Inflammatory macrophage treated with lipopolysaccharide for 4 hours (primary cell): ENCODE measurements at regions not wholly inside any gene's neighbourhood (a gene's known extent, or its start where the extent isn't known, plus 50 kb on each side); places are given as distances from the start of the nearest gene placed in this dataset.
"Not testable (repeated sequence)": the region's sequence is repeated elsewhere in the genome, so short reads cannot be mapped to it uniquely, and the experiment has no call there.

Source experiments
- DNase-seq: peaks from one replicate; pipeline ENCODE4 v3.0.0-alpha.2; 2020

GRCh38 chr10:16119445-16119844 is 259.1 kb upstream of the MINDY3 start:
- no peak for DNase-seq

GRCh38 chr10:16120563-16120962 is 260.3 kb upstream of the MINDY3 start:
- no peak for DNase-seq

DNA sequence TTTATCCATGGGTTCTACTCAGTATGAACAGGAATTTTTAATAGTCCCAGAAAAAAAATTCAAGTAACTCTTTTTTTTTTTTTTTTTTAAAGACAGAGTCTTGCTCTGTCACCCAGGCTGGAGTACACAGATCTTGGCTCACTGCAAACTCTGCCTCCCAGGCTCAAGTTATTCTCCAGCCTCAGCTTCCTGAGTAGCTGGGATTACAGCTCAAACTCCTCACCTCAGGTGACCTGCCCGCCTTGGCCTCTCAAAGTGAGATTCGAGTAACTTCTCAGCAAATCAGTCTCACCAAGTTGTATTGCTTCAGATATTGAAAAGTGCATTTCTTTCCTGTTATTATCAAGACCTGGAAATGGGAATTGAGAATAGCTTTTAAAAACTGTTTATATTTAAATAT is 281.2 kb upstream of the MINDY3 start:
- DNase-seq, result no peak

DNA sequence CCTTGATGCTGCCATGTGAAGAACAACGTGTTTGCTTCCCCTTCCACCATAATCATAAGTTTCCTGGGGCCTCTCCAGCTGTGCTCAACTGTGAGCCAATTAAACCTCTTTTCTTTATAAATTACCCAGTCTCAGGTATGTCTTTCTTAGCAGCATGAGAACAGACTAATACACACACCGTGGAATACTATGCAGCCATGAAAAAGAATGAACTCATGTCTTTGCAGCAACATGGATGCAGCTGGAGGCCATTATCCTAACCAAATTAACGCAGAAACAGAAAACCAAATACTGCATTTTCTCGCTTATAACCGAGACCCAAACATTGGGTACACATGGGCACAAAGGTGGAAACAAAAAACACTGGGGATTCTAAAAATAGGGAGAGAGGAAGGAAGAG is 286.7 kb upstream of the MINDY3 start:
- DNase-seq, result no peak

GRCh38 chr10:16155834-16156233 is 281.0 kb upstream of the PTER start:
- no peak for DNase-seq

- DNase-seq, result no peak
Measured at GRCh38 chr10:16156681-16157080, 280.1 kb upstream of the PTER start.

- DNase-seq, result not testable (repeated sequence)
Measured at GRCh38 chr10:16165067-16165466, 271.7 kb upstream of the PTER start.

GRCh38 chr10:16182144-16182543 is 254.7 kb upstream of the PTER start:
- DNase-seq, result no peak

DNA sequence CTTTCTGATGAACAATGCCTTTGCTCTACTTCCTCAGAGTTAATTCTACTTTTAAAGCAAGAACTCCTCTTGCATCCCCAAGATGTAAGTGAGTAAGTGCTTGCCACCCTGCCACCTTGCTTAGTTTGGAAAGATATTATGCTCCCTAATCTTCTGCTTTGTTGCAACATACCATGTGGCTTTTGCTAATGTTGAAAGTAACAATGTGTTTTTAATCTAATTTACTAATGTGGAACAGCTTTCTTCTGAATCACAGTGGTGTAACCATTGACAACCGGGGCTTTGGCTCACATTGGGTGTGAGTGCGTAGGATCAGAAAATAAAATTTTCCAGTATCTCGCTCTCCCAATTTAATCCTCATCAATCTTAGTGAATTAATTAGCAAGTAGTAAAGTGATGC is 254.1 kb upstream of the PTER start:
- no peak for DNase-seq

GRCh38 chr10:16184096-16184597 is 252.7 kb upstream of the PTER start:
- DNase-seq, result no peak

- no peak for DNase-seq
Measured at GRCh38 chr10:16184906-16185305, 251.9 kb upstream of the PTER start.

DNA sequence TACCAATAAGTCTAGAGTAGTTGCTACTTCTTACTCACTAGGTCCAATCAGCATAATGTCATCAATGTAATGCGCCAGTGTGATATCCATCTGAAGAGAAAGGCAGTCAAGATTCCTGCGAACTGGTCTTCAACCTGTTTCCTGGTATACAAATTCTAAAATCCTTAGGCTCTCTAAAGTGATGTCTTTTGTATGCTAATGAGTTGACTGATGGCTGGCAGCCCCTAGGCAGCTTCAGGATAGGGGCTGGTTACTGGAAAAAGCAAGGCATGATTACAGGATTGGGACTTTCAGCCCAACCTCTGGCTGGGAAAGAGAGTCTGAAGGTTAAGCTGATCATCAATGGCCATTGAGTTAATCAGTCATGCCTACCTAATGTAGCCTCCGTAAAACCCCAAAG is 250.2 kb upstream of the PTER start:
- DNase-seq, result no peak

GRCh38 chr10:16187161-16187560 is 249.6 kb upstream of the PTER start:
- DNase-seq, result no peak

DNA sequence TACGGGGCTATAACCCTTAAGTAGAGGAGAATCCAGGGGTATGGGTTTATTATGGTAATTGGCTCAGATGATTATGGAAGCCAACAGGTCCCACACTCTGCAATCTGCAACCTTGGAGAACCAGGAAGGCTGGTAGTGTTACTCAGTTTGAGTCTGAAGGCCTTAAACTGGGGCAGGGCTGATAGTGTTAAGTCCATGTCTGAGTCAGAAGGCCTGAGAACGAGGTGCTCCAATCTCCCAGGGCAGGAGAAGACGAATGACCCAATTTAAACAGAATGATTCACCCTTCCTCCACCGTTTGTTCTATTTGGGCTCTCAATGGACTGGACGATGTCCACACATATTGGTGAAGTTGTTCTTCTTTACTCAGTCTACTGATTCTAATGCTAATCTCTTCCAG is 244.5 kb upstream of the PTER start:
- DNase-seq, result no peak

DNA sequence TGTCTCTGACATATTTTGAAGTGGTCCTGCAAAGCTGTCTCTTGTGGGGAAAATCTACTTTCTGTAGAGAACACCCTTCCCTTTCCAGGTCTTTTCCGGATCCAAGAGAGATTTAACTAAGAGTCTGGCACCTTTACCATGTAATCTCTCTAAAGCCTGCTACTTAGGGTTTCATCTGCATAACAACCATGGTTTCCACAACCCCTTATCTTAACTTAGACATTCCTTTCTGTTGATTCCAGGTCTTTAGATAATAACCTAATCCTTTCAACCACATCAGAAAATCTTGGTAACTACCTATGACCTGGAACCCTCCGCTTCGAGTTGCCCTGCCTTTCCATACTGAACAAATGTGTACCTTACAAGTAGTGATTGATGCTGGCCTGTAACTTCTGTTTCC is 243.6 kb upstream of the PTER start:
- DNase-seq, result no peak

DNA sequence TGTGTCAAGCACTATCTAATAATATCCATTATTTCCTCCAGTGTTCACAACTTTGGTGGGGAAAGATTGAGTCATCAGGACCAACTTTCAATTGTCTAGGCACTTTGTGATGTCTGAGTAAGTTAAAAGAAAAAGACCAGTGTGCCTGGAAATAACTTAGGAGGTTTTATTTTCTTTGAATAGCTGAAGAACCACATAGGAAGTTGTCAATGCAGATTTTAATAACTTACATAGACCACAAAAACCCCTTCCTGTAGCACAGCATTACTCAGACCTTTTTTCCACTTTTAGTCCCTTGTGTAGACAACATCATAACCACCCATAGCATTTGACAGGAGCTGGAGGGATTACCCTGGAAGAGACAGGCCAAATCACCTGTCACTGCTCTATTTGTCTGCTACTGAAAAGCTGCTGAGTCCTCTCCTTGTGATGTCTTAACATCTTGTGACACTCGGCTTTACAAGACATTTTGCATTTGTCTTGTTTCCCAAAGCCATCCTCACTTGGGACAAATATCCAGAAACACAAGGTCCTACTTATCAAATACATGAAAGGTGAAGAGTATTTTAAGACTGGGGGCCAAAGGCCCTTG is 241.5 kb upstream of the PTER start:
- DNase-seq, result no peak

DNA sequence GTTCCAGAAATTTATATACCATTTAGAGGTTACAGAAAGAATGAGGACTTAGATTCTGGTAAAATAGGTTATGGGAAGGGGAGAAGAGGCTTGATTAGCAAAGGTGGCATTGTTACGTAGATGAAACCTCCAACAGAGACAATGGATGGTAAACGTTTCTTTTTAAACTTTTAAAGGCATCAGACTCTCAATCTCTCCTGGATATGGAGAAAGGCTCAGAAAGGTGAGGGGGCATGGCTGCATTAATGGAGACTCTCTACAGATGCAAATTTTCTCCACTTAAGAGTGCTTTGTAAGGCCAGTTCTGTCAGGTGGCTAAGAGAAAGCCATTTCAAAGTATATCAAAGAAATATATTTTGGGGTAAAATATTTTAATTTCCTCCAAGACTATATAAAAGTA is 240.9 kb upstream of the PTER start:
- DNase-seq, result no peak

- DNase-seq, result no peak
Measured at GRCh38 chr10:16199216-16199615, 237.6 kb upstream of the PTER start.

DNA sequence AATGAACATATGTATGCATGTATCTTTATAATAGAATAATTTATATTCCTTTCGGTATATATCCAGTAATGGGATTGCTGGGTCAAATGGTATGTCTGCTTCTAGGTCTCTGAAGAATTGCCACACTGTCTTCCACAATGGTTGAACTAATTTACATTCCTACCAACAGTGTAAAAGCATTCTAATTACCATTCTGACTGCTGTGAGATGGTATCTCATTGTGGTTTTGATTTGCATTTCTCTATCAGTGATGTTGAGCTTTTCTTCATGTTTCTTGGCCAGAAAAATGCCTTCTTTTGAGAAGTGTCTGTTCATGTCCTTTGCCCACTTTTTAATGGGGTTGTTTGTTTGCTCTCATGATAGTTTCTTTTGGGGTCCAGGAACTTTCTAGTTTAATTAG is 213.2 kb upstream of the PTER start:
- DNase-seq, result not testable (repeated sequence)

DNA sequence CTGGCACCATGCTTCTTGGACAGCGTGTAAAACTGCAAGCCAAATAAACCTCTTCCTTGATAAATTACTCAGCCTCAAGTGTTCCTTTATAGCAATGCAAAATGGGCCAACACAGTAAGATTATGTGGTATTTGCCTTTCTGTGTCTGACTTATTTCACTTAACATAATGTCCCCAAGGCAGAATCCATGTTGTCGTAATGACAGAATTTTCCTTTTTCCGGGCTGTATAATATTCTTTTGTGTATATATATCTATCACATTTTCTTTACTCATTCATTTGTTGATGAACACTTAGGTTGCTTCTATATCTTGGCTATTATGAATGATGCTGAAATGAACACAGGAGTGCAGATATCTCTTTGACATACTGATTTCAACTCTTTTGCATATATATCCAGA is 209.1 kb upstream of the PTER start:
- no peak for DNase-seq

- no peak for DNase-seq
Measured at GRCh38 chr10:16231176-16231575, 205.6 kb upstream of the PTER start.

DNA sequence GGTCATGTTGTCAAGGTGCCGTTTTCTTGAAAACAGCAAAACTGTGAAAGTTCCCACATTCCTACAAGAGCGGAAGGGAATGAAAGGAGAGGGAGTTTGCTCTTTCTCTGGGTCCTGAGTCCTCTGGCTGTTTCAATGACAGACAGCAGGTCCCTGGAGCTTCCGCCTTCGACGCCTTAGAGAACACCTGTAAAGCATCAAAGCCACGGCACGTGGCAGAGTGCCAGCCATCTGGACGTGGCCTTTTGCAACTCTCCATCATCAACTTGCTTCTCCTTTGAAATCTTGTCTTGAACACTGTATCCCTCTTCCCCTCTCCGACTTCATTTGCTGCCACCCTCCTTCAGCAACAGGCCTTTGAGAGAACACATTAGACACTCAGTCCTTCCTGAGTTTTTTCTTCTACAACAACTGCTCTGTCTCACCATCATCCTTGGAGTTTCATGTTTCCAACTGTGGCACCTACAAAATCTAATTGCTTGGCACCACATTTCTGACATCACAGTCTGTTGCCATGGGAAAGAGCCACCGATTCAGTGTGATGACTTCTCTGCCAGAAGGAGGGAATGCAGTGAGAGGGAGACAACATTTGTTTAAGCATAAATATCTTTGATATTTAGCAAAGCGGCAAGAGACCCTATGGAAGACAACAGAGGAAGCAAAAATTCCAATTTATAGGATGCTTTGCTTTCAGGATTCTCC is 204.9 kb upstream of the PTER start:
- no peak for DNase-seq

GRCh38 chr10:16232441-16232840 is 204.4 kb upstream of the PTER start:
- no peak for DNase-seq

DNA sequence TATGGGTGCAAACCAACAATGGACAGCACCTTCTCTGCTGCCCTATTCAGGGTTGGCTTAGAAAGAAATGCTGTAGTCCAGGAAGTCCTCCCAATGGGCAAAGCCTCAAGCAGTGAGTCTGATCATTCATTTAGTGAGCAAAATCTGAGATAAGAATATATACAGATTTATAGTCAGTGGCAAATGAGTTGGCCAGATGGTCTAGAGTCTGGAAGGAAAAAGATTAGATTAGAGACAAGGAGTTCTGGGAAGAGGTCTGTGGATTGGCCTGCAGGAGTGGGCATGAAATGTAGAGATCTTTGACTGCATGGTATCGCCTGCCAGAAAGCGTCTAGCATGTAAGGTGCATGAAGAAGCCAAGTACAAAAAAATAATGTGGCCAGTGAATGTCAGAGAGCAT is 201.9 kb upstream of the PTER start:
- no peak for DNase-seq

DNA sequence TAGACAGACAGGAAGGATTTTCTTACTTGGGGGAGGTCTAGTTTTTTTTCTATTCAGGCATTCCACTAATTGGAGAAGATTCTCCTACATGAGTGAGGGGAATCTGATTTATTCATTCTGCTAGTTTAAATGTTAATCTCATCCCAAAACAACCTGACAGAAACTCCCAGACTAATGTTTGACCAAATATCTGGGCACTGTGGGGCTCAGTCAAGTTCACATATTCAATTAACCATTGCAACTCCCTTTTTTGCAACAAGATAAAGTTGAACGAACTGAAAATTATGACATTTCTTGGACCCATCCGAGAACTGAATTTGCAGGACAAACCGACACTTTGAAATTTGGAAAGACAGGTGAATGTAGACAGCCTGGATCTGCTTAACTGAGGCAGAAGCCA is 194.4 kb upstream of the PTER start:
- no peak for DNase-seq
